ENCODE measurements at regions not wholly inside any gene's neighbourhood (a gene's known extent, or its start where the extent isn't known, plus 50 kb on each side); places are given as distances from the start of the nearest gene placed in this dataset.

GRCh38 chr13:26155568-26155967 is 66.5 kb downstream of the RNF6 start:
- DNase-seq: no peak

GRCh38 chr13:26133851-26134250 is 82.0 kb upstream of the SHISA2 start:
- DNase-seq: no peak

- peak; percentile 2 for DNase-seq
Observed at GRCh38 chr13:26133286-26133685, 81.5 kb upstream of the SHISA2 start.

GRCh38 chr13:26132756-26133155 is 80.9 kb upstream of the SHISA2 start:
- peak; percentile 21 for DNase-seq

- DNase-seq: no peak
Observed at GRCh38 chr13:26128676-26129075, 76.9 kb upstream of the SHISA2 start.

- DNase-seq: no peak
Observed at GRCh38 chr13:26117620-26118019, 65.8 kb upstream of the SHISA2 start.

GRCh38 chr13:26112843-26113242 is 61.0 kb upstream of the SHISA2 start:
- no peak for DNase-seq

- no peak for DNase-seq
Observed at GRCh38 chr13:26111797-26112196, 60.0 kb upstream of the SHISA2 start.

Measured in eye (tissue), 1 donor.